PFSK-1 (cell line): ENCODE measurements at regions not wholly inside any gene's neighbourhood (a gene's known extent, or its start where the extent isn't known, plus 50 kb on each side); places are given as distances from the start of the nearest gene placed in this dataset.

ENCODE experiments used
- FOXP2 ChIP-seq: optimal IDR thresholded peaks from 2 replicates; pipeline ENCODE3; 2011; ENCODE audit warnings: borderline replicate concordance, control low read depth, inconsistent platforms; ENCODE audit not compliant: insufficient read depth; ENCODE audit errors: extremely low read length, extremely low read depth
- POLR2AphosphoS5 ChIP-seq: IDR thresholded peaks from 2 replicates; pipeline ENCODE4 v1.6.1; 2012; ENCODE audit warnings: low read depth, mild to moderate bottlenecking, control low read depth, low read length, moderate library complexity
- REST ChIP-seq, 2 experiments: IDR thresholded peaks; 2 replicates each; pipeline versions ENCODE4 v1.6.1 to v1.8.0; 2011 to 2012; ENCODE audit warnings: low read depth in 2 of 2, low read length in 2 of 2, control low read depth in 1 of 2, inconsistent platforms in 1 of 2, mild to moderate bottlenecking in 1 of 2, moderate library complexity in 1 of 2; ENCODE audit not compliant: insufficient read depth in 1 of 2
- SIN3A ChIP-seq: IDR thresholded peaks from 2 replicates; pipeline ENCODE4 v1.6.1; 2012; ENCODE audit warnings: mild to moderate bottlenecking, low read length, moderate library complexity, borderline replicate concordance; ENCODE audit not compliant: insufficient read depth
- TAF1 ChIP-seq: IDR thresholded peaks from 2 replicates; pipeline ENCODE4 v1.6.1; 2012; ENCODE audit warnings: low read length, control low read depth, borderline replicate concordance; ENCODE audit not compliant: insufficient read depth

DNA sequence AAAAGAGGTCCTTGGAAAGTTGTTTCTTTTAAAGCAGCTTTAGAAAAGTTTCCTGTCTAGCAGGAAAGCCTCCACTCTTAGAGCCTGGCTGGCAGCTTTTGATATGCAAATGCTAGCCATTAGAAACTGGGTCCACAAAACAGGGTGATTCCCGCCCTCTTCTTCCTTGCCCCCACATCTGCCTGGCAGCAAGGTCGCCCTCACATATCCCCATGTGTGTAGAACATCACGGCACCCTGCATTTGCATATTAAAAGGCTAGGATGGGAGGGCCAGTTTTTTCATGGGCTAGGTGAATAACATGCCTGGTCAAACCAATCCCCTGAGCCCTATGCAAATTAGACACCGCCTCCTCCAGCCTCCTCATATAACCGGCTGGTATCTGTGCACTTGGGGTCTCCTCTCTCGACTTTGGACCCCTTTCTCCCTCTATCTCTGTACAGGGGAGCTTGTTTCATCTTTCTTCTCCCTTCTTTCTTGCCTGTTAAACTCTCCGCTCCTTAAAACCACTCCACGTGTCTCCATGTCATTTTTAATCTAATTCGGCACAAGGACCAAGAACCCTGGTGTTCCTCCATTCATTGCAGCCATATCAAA, 426.8 kb upstream of the CTNND2 start:
- TF ChIP-seq REST (IDR thresholded peaks at IDR 0.05; ENCODE audit: insufficient read depth in 1 of 2, low read depth in 2 of 2, low read length in 2 of 2) (no peak), TAF1 (no peak), FOXP2 (no peak), SIN3A (no peak), POLR2AphosphoS5 (no peak)

GRCh38 chr5:12330381-12330780, 426.1 kb upstream of the CTNND2 start:
- TF ChIP-seq POLR2AphosphoS5 (no peak), TAF1 (no peak), REST (IDR thresholded peaks at IDR 0.05; ENCODE audit: insufficient read depth in 1 of 2, low read depth in 2 of 2, low read length in 2 of 2) (no peak), FOXP2 (no peak), SIN3A (no peak)

DNA sequence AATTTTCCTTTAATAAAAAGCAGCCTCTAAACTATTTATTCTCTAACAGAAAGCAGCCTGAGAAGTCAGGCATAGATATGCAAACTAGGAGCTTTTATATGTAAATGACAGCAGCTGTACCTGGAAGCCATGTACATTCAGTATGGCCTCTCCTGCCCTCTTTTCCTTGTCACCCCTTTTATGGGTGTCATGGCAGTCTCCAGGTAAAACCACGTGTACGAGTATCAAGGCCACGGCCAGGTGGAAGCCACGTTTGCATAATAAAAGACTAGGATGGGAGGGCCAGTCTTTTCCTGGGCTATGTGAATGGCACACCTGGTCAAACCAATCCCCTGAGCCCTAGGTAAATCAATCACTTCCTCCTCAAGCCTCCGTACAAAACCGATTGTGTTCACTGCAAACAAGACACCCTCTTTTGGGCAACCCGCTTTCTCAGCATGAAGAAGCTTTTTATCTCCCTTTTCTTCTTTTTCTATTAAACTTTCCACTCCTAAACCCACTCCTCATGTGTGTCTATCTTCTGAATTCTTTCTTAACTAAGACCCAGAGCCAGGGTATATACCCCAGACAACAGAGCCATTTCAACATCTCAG, 419.5 kb upstream of the CTNND2 start:
- TF ChIP-seq POLR2AphosphoS5 (no peak), REST (IDR thresholded peaks at IDR 0.05; ENCODE audit: insufficient read depth in 1 of 2, low read depth in 2 of 2, low read length in 2 of 2) (no peak), SIN3A (no peak), TAF1 (no peak), FOXP2 (no peak)

GRCh38 chr5:12322042-12322441, 417.8 kb upstream of the CTNND2 start:
- TF ChIP-seq REST (IDR thresholded peaks at IDR 0.05; ENCODE audit: insufficient read depth in 1 of 2, low read depth in 2 of 2, low read length in 2 of 2) = no peak
- TF ChIP-seq TAF1 = no peak
- TF ChIP-seq FOXP2 = no peak
- no peak for TF ChIP-seq POLR2AphosphoS5
- no peak for TF ChIP-seq SIN3A

DNA sequence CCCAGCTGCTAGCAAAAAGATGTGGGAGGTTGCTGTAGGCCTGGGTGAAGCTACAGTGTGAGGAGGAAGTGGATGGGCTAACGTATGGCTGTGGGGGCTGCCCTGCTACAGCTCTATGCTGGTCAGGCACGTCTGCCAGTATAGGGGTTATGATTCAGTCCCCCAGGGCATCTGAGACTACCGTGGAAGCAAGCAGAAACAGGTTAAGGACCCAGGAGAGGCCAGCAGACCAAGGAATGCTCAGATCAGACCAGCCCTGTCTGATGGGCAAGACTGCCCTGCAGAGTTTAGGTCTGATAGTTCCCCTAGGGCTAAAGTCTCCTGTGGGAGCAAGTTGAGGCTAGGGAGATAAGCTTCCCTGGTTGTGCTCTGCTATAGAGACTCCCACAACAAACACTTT, 416.1 kb upstream of the CTNND2 start:
- TF ChIP-seq POLR2AphosphoS5 (no peak), FOXP2 (no peak), TAF1 (no peak), SIN3A (no peak), REST (IDR thresholded peaks at IDR 0.05; ENCODE audit: insufficient read depth in 1 of 2, low read depth in 2 of 2, low read length in 2 of 2) (no peak)
